Gastrocnemius medialis (tissue), 4 donors: ENCODE measurements at regions not wholly inside any gene's neighbourhood (a gene's known extent, or its start where the extent isn't known, plus 50 kb on each side); places are given as distances from the start of the nearest gene placed in this dataset.

Experiments
- ATAC-seq, 2 donors: fragments of 150-250 bp; one replicate each; pipeline ENCODE4 v1.9.1; 2016
- DNase-seq, 2 donors: peaks; one replicate each; pipeline ENCODE4 v3.0.0-alpha.2; 2019
- H3K27ac ChIP-seq, 4 donors: fragments of 200-600 bp; sonication (generic); 1 replicate in 1 of 4; 2 replicates in 3 of 4; pipeline ENCODE4 v1.5.1; 2016 to 2018; ENCODE audit warnings: mild to moderate bottlenecking in 2 of 4, moderate library complexity in 1 of 4
- H3K27me3 ChIP-seq, 3 donors: fragments of 200-600 bp; sonication (generic) in 2 of 3; 1 replicate in 1 of 3; 2 replicates in 2 of 3; pipeline versions ENCODE4 v1.5.1 to v1.6.0; 2016 to 2019; ENCODE audit warnings: mild to moderate bottlenecking in 1 of 3, moderate library complexity in 1 of 3
- H3K36me3 ChIP-seq, 2 donors: fragments of 200-600 bp; sonication (generic) in 1 of 2; one replicate each; pipeline ENCODE4 v1.5.1; 2017 to 2018
- H3K4me1 ChIP-seq, 2 donors: fragments of 200-600 bp; sonication (generic) in 1 of 2; one replicate each; pipeline ENCODE4 v1.5.1; 2016 to 2017; ENCODE audit warnings: mild to moderate bottlenecking in 2 of 2
- H3K4me3 ChIP-seq, 4 donors: fragments of 200-600 bp; sonication (generic) in 3 of 4; 1 replicate in 1 of 4; 2 replicates in 3 of 4; pipeline ENCODE4 v1.5.1; 2016 to 2019; ENCODE audit warnings: mild to moderate bottlenecking in 2 of 4
- H3K9me3 ChIP-seq, 3 donors: fragments of 200-600 bp; sonication (generic) in 2 of 3; 1 replicate in 1 of 3; 2 replicates in 2 of 3; pipeline ENCODE4 v1.5.1; 2016 to 2019
- CTCF ChIP-seq, 5 experiments: fragments of 450-650 bp in 3 of 5; fragments of 200-600 bp in 2 of 5; sonication (generic) in 2 of 5; IDR thresholded peaks in 4 of 5; conservative IDR thresholded peaks in 1 of 5; 1 replicate in 4 of 5; 2 replicates in 1 of 5; pipeline ENCODE4 v1.5.1; 2016 to 2019; ENCODE audit warnings: antibody characterized with exemption in 5 of 5, mild to moderate bottlenecking in 3 of 5, moderate library complexity in 3 of 5
- POLR2A ChIP-seq, 2 donors: fragments of 450-650 bp; IDR thresholded peaks; one replicate each; pipeline ENCODE4 v1.6.1; 2017; ENCODE audit warnings: antibody characterized with exemption in 2 of 2, mild to moderate bottlenecking in 2 of 2, moderate library complexity in 2 of 2
- in situ Hi-C, 4 donors: fragments of 200-750 bp; cut with MboI; loops; one replicate each; pipeline versions ENCODE4 v1.15.0 to v1.8.0; 2017; ENCODE audit warnings: low sequenced_read_pairs in 4 of 4
- intact Hi-C: fragments of 100-400 bp; cut with DNase I; formaldehyde crosslinking; loops from one replicate; pipeline ENCODE4 v1.15.1; 2023; ENCODE audit warnings: low total_unique reads

- no peaks in the 10 kb centered on the region for H3K36me3 ChIP-seq
- TF ChIP-seq POLR2A (IDR thresholded peaks at IDR 0.05), result no peak
- TF ChIP-seq CTCF (IDR thresholded peaks at IDR 0.05 in 4 of 5, conservative IDR thresholded peaks at IDR 0.05 in 1 of 5), result no peak
These were observed 446.2 kb upstream of the NR2F2 start for GRCh38 chr15:95884276-95884675.

GRCh38 chr15:95887666-95888390 is 442.7 kb upstream of the NR2F2 start:
- Histone ChIP-seq H3K9me3 (no peaks in the 10 kb centered on the region), H3K27me3 (no peaks in the 10 kb centered on the region), H3K27ac (no peak overlapping the region), H3K4me3 (no peak overlapping the region), H3K36me3 (no peaks in the 10 kb centered on the region), H3K4me1 (no peaks in the 10 kb centered on the region)
- ATAC-seq, result no peak
- intact Hi-C loops (no loop called here), in situ Hi-C loops (no loop called here)
- no peak for DNase-seq
- TF ChIP-seq POLR2A (IDR thresholded peaks at IDR 0.05), result no peak
- no peak for TF ChIP-seq CTCF (IDR thresholded peaks at IDR 0.05 in 4 of 5, conservative IDR thresholded peaks at IDR 0.05 in 1 of 5)

More at GRCh38 chr15:95884276-95884675, 446.2 kb upstream of the NR2F2 start:
- Histone ChIP-seq H3K27ac (no peak overlapping the region), H3K4me1 (no peaks in the 10 kb centered on the region), H3K4me3 (no peak overlapping the region), H3K9me3 (no peaks in the 10 kb centered on the region), H3K27me3 (no peaks in the 10 kb centered on the region)
- in situ Hi-C loops (no loop called here), intact Hi-C loops (no loop called here)
- ATAC-seq (no peak), DNase-seq (no peak)

- H3K27me3 ChIP-seq, result no peaks in the 10 kb centered on the region
- H3K4me3 ChIP-seq, result no peak overlapping the region
- DNase-seq, result no peak
- no peaks in the 10 kb centered on the region for H3K9me3 ChIP-seq
- intact Hi-C loops (no loop called here), in situ Hi-C loops (no loop called here)
- no peaks in the 10 kb centered on the region for H3K4me1 ChIP-seq
- TF ChIP-seq CTCF (IDR thresholded peaks at IDR 0.05 in 4 of 5, conservative IDR thresholded peaks at IDR 0.05 in 1 of 5) (no peak), POLR2A (IDR thresholded peaks at IDR 0.05) (no peak)
- H3K36me3 ChIP-seq, result no peaks in the 10 kb centered on the region
- no peak for ATAC-seq
- no peak overlapping the region for H3K27ac ChIP-seq
These were observed 441.7 kb upstream of the NR2F2 start for GRCh38 chr15:95888762-95889161.

- H3K4me3 ChIP-seq, result no peak overlapping the region
- H3K36me3 ChIP-seq, result no peaks in the 10 kb centered on the region
- DNase-seq, result no peak
- TF ChIP-seq CTCF (IDR thresholded peaks at IDR 0.05 in 4 of 5, conservative IDR thresholded peaks at IDR 0.05 in 1 of 5) (no peak), POLR2A (IDR thresholded peaks at IDR 0.05) (no peak)
- no peaks in the 10 kb centered on the region for H3K9me3 ChIP-seq
- intact Hi-C loops (no loop called here), in situ Hi-C loops (no loop called here)
- no peaks in the 10 kb centered on the region for H3K27me3 ChIP-seq
- H3K4me1 ChIP-seq, result no peaks in the 10 kb centered on the region
- no peak for ATAC-seq
- H3K27ac ChIP-seq, result no peak overlapping the region
These were observed 436.0 kb upstream of the NR2F2 start for GRCh38 chr15:95894407-95894956.
